PC-9 (cell line): ENCODE measurements at regions not wholly inside any gene's neighbourhood (a gene's known extent, or its start where the extent isn't known, plus 50 kb on each side); places are given as distances from the start of the nearest gene placed in this dataset.

ENCODE experiments used
- CTCF ChIP-seq: fragments of 200-600 bp; sonication (generic); conservative IDR thresholded peaks from 2 replicates; pipeline ENCODE4 v1.6.1; 2017; ENCODE audit warnings: mixed run types, antibody characterized with exemption, mild to moderate bottlenecking, moderate library complexity
- EZH2 ChIP-seq: fragments of 200-600 bp; sonication (generic); IDR thresholded peaks from 2 replicates; pipeline ENCODE4 v1.8.0; 2017; ENCODE audit warnings: antibody characterized with exemption, low read depth

- no peak for TF ChIP-seq EZH2
- TF ChIP-seq CTCF: no peak
Measured at GRCh38 chr5:167797933-167798332, 493.5 kb upstream of the WWC1 start.
